ENCODE measurements at regions not wholly inside any gene's neighbourhood (a gene's known extent, or its start where the extent isn't known, plus 50 kb on each side); places are given as distances from the start of the nearest gene placed in this dataset.

GRCh38 chr10:28220811-28221210 lies 82.1 kb downstream of the MPP7 start:
- no peak for TF ChIP-seq CTCF (IDR thresholded peaks at IDR 0.05; ENCODE audit: low read length)
- no peak for TF ChIP-seq EZH2 (IDR thresholded peaks at IDR 0.05; ENCODE audit: borderline replicate concordance, low read length)

Data from OCI-LY1 (cell line).